ENCODE measurements at regions not wholly inside any gene's neighbourhood (a gene's known extent, or its start where the extent isn't known, plus 50 kb on each side); places are given as distances from the start of the nearest gene placed in this dataset.
"Not testable (repeated sequence)": the region's sequence is repeated elsewhere in the genome, so short reads cannot be mapped to it uniquely, and the experiment has no call there.

DNA sequence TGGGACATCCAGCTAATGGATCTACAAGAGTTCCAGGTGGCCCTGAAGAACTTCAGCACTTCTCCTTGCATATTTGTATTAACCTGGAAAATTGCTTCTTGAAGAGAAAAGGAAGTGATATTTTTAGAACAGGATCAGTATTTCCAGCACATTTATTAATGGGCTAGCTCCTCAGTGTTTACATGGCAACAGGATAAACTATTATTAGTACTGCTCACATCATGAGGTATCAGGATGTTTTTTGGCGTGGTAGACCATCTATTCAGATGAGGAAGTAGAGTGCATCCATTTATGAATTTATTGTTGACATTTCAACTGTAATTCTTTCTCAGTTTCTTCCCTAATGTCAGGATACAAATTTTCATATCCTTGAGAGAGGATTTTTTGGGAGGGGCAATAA, 144.4 kb downstream of the KCNRG start:
- no peak for DNase-seq

DNA sequence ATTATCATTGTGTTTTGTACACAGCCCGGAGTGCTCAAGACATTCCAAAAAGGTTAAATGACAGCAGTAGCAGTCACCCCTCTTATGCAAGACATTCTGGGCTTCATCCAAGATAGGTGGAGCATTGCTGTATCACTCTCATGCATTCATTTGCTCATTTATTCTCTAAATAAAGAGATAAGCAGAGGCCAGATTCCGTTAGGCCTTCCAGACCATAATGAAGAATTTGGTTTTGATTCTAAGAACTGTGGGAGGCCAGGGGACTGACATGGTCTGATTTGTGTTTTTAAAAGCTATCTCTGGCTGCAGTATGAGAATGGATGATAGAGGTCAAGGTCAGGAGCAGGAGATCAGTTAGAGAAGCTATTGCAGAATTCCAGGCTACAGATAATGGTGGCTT, 145.8 kb downstream of the KCNRG start:
- DNase-seq, result no peak

DNA sequence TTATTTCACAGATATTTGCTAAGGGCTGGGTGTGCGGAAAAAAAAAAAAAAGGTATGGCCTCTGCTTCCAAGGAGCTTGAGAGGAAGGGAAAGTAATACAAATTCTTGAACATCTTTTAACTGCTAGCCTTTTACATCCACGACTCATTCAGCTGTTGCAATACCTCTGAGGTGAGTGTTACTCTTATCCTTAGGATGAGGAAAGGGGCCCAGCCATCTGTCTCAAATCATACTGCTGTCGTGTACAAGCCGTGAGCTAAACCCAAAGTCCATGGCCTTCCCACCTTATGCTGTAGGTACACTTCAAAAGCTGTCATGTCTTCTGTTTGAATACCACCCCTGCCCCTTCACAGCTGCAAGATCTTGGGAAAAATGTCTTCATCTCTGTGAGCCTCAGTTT, 146.8 kb downstream of the KCNRG start:
- DNase-seq, result no peak

DNA sequence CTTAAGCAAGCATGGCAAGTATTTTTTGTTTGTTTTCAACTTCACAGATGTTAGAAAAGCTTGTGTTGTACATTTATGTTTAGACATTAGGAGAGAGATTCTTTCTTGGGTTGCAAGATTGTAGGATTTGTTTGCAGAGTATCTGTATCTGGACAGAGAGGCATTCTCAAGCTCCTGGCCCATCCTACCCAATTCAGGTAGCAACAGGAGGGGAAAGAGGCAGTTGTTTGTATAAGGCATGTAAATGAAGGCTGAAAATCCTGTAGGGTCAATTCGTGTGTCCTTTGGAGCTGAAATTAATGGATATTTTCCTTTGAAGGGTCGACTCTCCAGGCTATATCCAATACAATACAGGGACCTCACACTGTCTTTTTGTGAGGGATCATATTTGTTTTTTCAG, 147.3 kb downstream of the KCNRG start:
- DNase-seq, result no peak

DNA sequence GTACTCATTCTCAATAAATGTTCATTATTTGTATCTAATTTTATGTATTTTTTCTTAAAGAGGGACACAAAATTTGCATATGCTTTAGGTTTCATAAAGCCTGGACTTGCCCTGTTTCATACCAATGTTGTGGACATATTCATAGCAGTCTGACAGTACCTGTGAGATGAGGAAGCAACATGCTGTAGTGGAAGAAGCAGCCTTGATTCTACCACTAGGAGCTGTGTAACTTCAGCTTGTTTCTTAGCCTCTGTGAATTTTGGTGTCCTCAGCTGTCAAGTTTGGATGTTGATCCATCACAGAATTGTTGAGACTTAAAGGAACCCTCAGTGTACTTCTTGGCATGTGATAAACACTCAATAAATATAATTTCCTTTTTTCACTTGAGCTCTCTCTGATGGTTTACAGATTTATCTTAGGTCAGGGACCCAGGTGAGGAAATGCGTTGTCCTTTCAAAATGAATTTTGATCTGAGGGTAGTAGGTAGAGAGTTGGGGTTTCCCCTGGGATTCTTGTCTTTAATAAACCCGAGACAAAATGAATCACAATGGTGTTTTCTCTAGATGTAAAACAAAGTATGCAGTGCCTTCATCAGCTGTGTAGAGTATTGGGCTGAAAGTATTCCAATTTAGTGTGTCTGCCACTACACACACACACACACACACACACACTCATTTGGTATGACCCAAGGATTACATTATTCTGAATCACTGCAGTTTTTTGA, 152.1 kb downstream of the KCNRG start:
- DNase-seq, result no peak

DNA sequence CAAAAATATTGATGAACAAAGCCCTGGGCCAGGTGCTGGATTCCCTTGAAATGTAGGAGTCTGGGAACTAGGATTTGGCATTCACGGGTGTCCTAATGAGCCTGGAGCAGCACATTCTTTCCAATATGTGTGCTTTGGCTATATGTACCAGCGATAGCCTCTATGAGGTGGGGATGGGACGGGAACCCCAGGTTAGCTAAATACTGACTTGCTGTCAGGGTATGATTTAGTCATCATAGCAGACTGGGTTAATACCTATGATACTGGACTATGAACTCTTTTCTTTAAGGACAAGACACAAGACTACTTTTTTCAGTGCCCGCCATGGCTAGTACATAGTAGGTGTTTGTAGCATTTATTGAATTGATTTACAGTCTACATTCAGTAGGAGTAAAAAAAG, 152.7 kb downstream of the KCNRG start:
- no peak for DNase-seq

DNA sequence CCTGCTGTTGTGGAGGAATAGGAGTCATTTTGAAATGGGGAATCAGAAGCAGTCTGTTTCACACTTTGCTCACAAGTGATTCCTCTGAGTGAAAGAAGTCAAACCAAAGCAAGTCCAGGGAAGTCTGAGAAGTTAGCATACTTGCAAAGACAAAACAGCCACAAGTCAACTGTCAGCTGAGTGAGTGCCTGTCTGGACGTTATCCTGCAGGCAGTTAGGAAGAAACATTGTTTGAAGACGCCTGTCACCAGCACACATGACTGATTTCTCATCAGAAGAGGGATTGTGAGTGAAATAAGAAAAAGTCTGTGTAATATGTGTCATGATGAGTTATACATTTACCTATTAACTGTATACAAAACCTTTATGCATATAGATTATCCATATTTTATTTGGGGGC, 153.5 kb downstream of the KCNRG start:
- no peak for DNase-seq

DNA sequence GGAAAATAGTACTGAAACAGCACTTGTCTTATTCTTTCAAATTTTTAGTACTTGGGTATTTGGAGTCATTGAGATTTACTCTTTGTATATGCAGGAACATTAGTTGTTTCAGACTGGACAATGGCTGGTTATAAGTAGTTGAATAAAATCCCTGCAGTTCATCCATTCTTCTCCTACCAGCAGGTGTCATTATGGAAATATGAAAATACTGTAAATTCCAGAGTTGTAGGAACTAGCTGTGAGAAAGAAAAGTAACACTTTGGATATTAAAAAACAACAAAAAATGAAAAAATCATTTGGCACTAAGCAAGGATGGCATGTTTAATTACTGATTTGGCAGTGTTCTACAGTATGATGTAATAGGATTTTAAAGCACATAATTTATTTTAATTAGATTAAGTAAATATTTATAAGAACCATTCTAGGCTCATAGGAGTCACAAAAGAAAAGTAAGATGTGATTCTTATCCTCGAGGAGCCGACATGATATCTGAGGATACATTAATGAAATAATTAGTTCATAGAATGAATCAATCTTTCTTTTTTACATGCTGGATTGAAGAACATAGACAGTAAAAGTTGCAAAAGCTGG, 155.3 kb downstream of the KCNRG start:
- peak; percentile 32 for DNase-seq

DNA sequence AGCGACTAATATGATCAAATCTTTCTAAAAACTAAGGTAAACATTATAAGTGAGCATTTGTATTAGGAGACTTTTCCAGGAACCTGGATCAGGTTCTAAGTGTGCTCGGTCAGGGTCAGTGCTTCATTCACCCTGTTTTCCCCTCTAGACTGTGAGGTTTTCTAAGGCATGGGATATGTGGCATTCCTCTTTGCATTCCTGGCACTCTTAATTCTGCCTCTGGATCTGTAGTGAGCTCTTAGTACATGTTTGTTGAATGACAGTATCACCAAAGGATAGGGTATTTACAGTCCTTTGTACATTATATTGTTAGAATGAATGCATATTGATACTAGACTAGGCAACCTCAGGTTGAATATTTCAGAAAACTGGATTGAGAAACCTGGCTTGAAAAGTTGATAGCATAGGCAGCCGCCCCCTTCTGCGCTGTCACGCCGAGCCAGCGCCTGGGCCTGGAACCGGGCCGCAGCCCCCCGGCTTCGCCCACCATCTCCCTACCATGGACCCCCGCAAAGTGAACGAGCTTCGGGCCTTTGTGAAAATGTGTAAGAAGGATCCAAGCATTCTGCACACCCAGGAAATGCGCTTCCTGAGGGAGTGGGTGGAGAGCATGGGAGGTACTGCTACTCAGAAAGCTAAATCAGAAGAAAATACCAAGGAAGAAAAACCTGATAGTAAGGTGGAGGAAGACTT, 156.5 kb downstream of the KCNRG start:
- DNase-seq, result no peak

DNA sequence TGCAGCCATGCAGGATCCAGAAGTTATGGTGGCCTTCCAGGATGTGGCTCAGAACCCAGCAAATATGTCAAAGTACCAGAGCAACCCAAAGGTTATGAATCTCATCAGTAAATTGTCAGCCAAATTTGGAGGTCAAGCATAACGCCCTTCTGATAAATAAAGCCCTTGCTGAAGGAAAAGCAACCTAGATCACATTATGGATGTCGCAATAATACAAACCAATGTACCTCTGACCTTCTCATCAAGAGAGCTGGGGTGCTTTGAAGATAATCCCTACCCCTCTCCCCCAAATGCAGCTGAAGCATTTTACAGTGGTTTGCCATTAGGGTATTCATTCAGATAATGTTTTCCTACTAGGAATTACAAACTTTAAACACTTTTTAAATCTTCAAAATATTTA, 157.8 kb downstream of the KCNRG start:
- DNase-seq, result not testable (repeated sequence)

DNA sequence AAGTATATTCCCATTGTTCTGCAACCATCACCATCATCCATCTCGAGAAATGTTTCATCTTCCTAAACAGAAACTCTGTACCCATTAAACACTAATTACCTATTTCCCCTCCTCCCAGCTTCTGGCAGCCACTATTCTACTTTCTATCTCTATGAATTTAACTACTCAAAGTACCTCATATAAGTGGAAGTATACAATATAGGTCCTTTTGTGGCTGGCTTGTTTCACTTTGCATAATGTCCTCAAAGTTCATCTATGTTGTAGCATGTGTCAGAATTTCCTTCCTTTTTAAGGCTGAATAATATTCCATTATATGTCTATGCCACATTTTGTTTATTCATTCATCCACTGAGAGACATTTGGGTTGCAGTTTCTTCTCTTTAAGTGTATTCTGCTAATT, 159.4 kb downstream of the KCNRG start:
- no peak for DNase-seq

DNA sequence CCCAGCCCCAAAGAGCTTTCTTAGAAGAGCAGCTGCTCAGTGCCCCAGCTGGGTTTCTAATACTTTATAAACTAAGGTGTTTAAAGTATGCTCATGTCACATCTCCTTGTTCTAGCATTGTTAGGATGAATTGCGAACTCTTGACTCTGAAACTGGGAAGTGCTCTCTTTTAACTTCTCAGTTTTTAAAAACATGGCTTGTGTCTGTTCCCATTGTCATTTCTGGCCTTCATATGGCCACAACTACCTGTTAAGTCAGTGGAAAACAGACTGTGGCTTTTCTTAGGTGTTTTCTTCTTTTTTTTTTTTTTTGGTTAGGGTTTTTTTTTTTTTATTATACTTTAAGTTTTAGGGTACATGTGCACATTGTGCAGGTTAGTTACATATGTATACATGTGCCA, 164.7 kb downstream of the KCNRG start:
- no peak for DNase-seq

DNA sequence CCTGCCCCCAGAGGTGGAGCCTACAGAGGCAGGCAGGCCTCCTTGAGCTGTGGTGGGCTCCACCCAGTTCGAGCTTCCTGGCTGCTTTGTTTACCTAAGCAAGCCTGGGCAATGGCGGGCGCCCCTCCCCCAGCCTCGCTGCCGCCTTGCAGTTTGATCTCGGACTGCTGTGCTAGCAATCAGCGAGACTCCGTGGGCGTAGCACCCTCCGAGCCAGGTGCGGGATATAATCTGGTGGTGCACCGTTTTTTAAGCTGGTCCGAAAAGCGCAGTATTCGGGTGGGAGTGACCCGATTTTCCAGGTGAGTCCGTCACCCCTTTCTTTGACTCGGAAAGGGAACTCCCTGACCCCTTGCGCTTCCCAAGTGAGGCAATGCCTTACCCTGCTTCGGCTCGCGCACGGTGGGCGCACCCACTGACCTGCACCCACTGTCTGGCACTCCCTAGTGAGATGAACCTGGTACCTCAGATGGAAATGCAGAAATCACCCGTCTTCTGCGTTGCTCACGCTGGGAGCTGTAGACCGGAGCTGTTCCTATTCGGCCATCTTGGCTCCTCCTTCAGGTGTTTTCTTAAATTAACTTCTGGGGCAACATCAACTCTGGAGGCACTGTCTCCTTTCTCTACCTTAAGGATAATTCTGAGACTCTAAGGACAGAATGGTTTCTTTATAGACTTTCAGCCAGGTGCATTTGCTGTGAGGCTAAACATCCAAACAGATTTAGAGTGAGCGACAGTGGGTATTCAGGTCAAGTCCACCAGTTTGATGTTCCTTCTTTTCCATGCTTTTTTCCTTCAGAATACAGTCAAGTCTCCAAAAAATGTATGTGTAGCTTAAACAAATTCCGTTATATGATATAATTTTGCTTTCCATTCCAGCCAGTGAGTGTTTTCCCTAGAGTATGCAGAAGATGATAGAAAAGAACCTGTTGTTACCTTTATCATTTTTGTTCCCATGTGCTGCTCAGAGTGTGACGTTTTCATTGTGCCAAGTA, 170.8 kb downstream of the KCNRG start:
- DNase-seq, result not testable (repeated sequence)

DNA sequence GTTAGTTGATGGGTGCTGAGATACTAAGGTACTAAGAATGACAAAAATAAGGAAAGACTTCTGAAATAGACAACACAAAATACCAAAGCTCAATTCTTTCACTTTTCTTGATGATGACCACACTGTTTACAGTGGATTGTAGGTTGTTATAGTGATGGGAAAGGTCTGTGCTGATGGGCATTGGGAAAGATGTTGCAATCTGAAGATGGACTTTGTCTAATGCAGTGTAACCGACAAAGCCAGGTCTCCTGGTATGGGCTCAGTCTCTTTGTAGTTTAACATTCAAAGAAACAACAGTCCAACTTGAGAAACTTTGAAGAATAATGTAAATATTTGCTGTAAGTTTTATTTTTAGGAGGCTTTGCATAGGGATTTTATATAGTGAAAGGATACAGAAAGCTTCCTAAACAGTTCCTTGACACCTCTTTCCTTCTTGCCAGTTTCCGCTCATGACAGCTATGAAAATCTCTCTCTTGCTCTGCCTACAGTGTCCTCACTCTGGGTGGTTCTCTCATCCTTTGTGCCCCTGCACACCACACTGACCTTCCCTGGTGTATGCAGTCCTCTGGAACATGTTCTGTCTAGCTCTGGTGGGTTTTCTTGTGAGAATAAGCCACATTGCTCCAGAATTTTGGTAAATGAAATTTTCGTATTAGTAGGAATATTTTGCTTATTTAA, 172.2 kb downstream of the KCNRG start:
- DNase-seq, result no peak

DNA sequence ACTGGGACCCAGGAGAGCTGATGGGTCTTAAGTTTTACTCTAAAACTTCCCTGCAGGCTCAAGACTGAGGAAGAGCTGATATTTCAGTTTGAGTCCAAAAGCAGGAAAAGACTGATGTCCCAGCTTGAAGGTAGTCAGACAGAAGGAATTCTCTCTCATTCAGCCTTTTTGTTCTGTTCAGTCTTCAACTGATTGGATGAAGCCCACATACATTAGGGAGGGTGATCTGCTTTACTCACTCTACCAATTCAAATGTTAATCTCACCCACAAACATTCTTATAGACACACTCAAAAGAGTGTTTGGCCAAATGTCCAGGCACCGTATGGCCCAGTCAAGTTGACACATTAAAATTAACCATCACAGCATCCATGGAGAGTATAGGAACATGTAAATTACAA, 173.5 kb downstream of the KCNRG start:
- DNase-seq, result no peak

DNA sequence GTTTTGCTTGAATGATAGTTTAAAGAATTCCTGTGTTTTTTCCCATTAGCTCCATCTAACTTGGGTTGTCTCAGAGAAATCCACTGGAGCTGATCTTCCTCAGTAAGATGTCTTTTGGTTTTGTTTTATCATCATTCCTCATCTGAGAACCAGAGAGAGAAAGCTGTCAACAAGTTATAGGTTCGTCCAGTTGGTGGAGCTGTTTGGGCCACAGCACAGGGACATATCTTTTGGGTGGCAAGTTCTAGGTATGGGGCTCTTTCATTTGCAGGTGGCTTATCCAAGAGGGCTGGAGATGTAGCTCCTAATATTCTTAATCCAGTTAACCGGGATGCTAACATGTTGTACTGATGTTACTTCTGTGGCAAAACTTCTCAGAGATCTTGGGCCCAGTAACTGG, 174.2 kb downstream of the KCNRG start:
- DNase-seq, result no peak

DNA sequence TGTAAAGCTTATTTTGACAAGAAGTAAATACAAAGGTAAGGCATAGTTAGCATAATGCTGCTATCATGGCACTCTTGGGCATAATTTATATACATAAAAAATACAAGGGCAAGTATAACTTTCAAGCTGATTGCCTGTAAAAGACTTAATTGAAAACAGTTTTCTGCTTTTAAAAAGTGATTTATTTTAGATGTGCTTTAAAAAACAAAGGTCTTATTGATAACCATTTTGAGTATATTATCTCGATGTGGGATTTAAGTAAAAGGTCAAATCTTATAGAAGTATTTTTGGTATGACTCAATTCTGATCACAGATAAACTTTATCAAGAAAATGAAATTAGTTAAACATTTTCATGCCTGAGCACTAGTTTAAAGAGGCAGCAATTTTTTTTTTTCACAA, 175.8 kb downstream of the KCNRG start:
- peak; percentile 9 for DNase-seq

DNA sequence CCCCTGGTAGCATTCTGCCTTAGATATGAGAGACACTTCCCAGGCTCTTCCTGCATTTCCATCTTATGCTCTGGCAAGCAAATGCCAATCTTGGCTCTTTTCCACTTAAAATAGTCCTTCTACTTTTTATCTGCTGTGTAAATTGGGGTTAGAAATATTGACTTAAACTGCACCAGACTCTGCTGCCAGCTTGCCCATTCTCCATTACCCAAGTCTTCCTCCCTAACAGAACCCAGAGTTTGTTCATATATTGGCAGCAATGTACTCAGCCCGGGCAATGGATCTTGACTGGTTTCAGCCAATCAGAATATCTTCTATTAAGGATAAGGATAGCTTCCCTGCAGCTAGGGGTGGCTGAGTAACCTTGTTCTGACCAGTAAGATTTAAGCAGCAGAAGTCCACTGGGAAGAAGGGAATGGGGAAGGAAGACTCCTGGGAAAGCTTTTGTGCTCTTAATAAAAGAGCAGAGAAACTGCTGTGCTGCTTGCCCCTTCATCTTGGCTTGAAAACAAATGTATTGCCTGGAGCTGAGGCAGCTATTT, 177.1 kb downstream of the KCNRG start:
- no peak for DNase-seq

DNA sequence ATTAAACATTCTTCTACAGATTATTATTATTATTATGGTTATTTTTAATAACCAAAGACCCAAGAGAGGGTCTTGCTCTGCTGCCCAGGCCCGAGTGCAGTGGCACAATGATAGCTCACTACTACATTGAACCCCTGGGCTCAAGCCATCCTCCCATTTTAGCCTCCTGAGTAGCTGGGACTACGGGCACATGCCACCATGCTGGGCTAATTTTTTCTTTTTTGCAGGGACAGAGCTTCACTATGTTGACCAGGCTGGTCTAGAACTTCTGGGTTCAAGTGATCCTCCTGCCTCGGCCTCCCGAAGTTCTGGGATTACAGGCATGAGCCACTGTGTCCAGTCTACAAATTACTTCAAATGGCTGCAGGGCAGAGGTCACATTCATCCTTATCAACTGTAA, 179.8 kb downstream of the KCNRG start:
- DNase-seq, result no peak

DNA sequence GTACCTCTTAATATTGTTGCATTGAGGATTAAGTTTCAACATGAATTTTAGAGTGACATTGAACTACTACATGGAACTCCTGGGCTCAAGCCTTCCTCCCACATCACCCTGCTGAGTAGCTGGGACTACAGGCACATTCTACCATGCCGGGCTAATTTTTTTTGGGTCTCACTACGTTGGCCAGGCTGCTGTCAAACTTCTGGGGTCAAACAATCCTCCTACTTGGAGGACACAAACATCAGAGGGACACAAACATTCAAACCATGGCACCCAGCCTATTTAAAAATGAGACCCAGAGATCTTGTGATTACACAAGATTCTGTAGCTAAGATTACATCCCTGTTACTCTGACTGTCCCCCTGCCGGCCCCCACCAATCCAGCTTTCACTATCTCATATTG, 180.9 kb downstream of the KCNRG start:
- DNase-seq, result no peak

DNA sequence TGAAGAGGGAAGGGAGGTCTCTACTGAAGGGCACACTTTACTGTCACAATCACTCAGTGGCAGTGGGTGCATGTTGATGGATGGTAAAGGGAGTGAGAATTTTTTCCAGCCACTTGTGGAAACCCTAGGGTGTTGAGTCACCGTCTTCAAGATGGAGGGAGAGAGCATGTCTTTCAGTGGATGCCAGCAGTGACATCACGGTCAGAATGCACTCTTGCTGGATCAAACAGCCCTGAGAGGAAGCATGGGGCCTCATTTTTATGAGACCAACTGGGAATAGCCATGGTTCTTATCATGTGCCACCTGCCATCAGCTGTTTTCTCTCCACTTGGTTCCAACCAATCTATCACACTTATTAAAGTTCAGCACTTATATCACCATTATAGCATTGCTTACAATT, 182.5 kb downstream of the KCNRG start:
- DNase-seq, result no peak

DNA sequence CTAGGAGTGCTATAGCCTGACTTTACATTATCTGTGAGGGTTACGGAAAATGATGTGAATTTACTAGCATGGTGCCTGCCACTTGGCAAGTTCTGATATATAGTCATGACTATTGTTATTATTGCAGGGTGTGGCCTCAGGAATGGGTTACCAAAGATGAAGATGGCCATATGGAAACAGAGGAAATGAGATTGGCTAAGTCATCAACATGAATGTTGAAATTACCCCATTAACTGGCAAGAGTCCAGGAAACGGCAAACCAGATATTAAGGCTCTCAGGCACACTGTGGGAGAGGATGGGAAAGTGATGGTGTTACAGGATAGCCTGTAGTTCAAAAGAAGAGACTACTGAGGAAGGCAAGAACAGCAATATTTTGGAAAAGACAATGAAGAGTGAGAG, 183.3 kb downstream of the KCNRG start:
- DNase-seq, result peak; percentile 14

All from NCI-H1105 treated with DMSO at 0.1 percent for 48 hours (cell line).